Stimulated activated CD8-positive, alpha-beta memory T cell treated with anti-CD3 and anti-CD28 coated beads, Interleukin-7, amount 100 ng/mL, for 48 hours (primary cell): ENCODE measurements at regions not wholly inside any gene's neighbourhood (a gene's known extent, or its start where the extent isn't known, plus 50 kb on each side); places are given as distances from the start of the nearest gene placed in this dataset.
"Not testable (repeated sequence)": the region's sequence is repeated elsewhere in the genome, so short reads cannot be mapped to it uniquely, and the experiment has no call there.

Experiments
- DNase-seq, 2 donors: peaks; one replicate each; pipeline ENCODE4 v3.0.0-alpha.2; 2020; ENCODE audit warnings: low read depth in 1 of 2; ENCODE audit errors: extremely low read depth in 1 of 2

- DNase-seq: no peak
Measured at GRCh38 chr20:53891306-53891894, 179.0 kb downstream of the BCAS1 start.

GRCh38 chr20:53890443-53891305 lies 179.7 kb downstream of the BCAS1 start:
- no peak for DNase-seq

GRCh38 chr20:53889411-53890148 lies 180.8 kb downstream of the BCAS1 start:
- DNase-seq: no peak

- DNase-seq: no peak
Measured at GRCh38 chr20:53888951-53889350, 181.4 kb downstream of the BCAS1 start.

- DNase-seq: no peak
Measured at GRCh38 chr20:53888510-53888909, 181.9 kb downstream of the BCAS1 start.

- DNase-seq: no peak
Measured at GRCh38 chr20:53887973-53888372, 182.4 kb downstream of the BCAS1 start.

- DNase-seq: peak in 1 of 2 donors; percentile 37
Measured at GRCh38 chr20:53884859-53885541, 185.4 kb downstream of the BCAS1 start.

GRCh38 chr20:53883098-53883911 lies 187.1 kb downstream of the BCAS1 start:
- DNase-seq: peak in 1 of 2 donors; percentile 37

GRCh38 chr20:53882438-53882986 lies 187.9 kb downstream of the BCAS1 start:
- not testable (repeated sequence) for DNase-seq

- no peak for DNase-seq
Measured at GRCh38 chr20:53881362-53881761, 189.0 kb downstream of the BCAS1 start.

- no peak for DNase-seq
Measured at GRCh38 chr20:53880108-53880641, 190.2 kb downstream of the BCAS1 start.

GRCh38 chr20:53879048-53879684 lies 191.2 kb downstream of the BCAS1 start:
- DNase-seq: no peak

- DNase-seq: no peak
Measured at GRCh38 chr20:53878262-53879047, 191.9 kb downstream of the BCAS1 start.

GRCh38 chr20:53876956-53877355 lies 193.4 kb downstream of the BCAS1 start:
- no peak for DNase-seq

- DNase-seq: no peak
Measured at GRCh38 chr20:53876470-53876869, 193.9 kb downstream of the BCAS1 start.

- no peak for DNase-seq
Measured at GRCh38 chr20:53875452-53875851, 194.9 kb downstream of the BCAS1 start.

GRCh38 chr20:53874706-53875105 lies 195.7 kb downstream of the BCAS1 start:
- DNase-seq: no peak

- DNase-seq: no peak
Measured at GRCh38 chr20:53874104-53874503, 196.3 kb downstream of the BCAS1 start.
